22Rv1 (cell line): ENCODE measurements at regions not wholly inside any gene's neighbourhood (a gene's known extent, or its start where the extent isn't known, plus 50 kb on each side); places are given as distances from the start of the nearest gene placed in this dataset.

ENCODE experiments used
- CTCF ChIP-seq: fragments of 450-650 bp; IDR thresholded peaks from 2 replicates; pipeline ENCODE4 v1.5.1; 2017; ENCODE audit warnings: mild to moderate bottlenecking
- ZFX ChIP-seq: fragments of 450-650 bp; IDR thresholded peaks from 2 replicates; pipeline ENCODE4 v1.6.1; 2017; ENCODE audit warnings: antibody characterized with exemption, borderline replicate concordance

GRCh38 chr11:30106222-30107181 is 89.7 kb upstream of the KCNA4 start:
- TF ChIP-seq CTCF: no peak
- TF ChIP-seq ZFX: no peak
